G401.6 (cell line): ENCODE measurements at regions not wholly inside any gene's neighbourhood (a gene's known extent, or its start where the extent isn't known, plus 50 kb on each side); places are given as distances from the start of the nearest gene placed in this dataset.
"Not testable (repeated sequence)": the region's sequence is repeated elsewhere in the genome, so short reads cannot be mapped to it uniquely, and the experiment has no call there.

Experiments
- FAIRE-seq: peaks from 2 replicates; lab custom pipeline; 2012; peaks lifted over from hg19 to GRCh38; lab: Jason Lieb, UNC

GRCh38 chr12:53872367-53872766 lies 66.3 kb upstream of the HOXC13 start:
- no peak for FAIRE-seq

DNA sequence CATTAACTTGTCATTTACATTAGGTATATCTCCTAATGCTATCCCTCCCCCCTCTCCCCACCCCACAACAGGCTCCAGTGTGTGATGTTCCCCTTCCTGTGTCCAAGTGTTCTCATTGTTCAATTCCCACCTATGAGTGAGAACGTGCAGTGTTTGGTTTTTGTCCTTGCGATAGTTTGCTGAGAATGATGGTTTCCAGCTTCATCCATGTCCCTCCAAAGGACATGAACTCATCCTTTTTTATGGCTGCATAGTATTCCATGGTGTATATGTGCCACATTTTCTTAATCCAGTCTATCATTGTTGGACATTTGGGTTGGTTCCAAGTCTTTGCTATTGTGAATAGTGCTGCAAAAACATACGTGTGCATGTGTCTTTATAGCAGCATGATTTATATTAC lies 60.7 kb upstream of the HOXC13 start:
- FAIRE-seq: not testable (repeated sequence)

GRCh38 chr12:53887006-53887405 lies 51.6 kb upstream of the HOXC13 start:
- FAIRE-seq: no peak

DNA sequence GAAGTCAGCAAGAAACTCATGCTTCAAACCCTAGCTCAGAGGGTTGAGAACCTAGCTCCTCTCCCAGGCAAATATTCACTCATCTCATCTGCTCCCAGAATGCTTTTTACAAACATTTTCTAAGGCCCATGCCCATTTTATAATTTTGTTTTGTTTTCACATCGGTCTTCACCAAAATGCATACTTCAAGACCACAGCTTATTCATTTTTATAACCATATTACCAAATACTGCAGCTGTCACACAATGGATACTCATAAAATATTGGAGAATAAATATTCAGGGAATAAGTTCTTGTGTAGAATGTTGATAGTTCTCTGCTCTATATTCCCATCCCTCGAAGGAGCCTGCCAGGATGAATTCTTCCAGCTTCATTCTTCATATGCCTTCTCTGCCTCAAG lies 50.8 kb upstream of the HOXC13 start:
- no peak for FAIRE-seq
